C4-2B (cell line): ENCODE measurements at regions not wholly inside any gene's neighbourhood (a gene's known extent, or its start where the extent isn't known, plus 50 kb on each side); places are given as distances from the start of the nearest gene placed in this dataset.
"Not testable (repeated sequence)": the region's sequence is repeated elsewhere in the genome, so short reads cannot be mapped to it uniquely, and the experiment has no call there.

Experiments used
- CTCF ChIP-seq: fragments of 450-650 bp; conservative IDR thresholded peaks from 2 replicates; pipeline ENCODE4 v1.5.1; 2017; ENCODE audit warnings: mild to moderate bottlenecking
- ZFX ChIP-seq: fragments of 450-650 bp; IDR thresholded peaks from 2 replicates; pipeline ENCODE4 v1.6.1; 2017

- TF ChIP-seq CTCF, ZFX: not testable (repeated sequence)
These were observed 462.0 kb upstream of the ZMIZ1 start for GRCh38 chr10:78606766-78607165.
